ENCODE measurements at regions not wholly inside any gene's neighbourhood (a gene's known extent, or its start where the extent isn't known, plus 50 kb on each side); places are given as distances from the start of the nearest gene placed in this dataset.

GRCh38 chr1:238187575-238187949 lies 296.8 kb upstream of the ZP4 start:
- TF ChIP-seq, protein P1, sequence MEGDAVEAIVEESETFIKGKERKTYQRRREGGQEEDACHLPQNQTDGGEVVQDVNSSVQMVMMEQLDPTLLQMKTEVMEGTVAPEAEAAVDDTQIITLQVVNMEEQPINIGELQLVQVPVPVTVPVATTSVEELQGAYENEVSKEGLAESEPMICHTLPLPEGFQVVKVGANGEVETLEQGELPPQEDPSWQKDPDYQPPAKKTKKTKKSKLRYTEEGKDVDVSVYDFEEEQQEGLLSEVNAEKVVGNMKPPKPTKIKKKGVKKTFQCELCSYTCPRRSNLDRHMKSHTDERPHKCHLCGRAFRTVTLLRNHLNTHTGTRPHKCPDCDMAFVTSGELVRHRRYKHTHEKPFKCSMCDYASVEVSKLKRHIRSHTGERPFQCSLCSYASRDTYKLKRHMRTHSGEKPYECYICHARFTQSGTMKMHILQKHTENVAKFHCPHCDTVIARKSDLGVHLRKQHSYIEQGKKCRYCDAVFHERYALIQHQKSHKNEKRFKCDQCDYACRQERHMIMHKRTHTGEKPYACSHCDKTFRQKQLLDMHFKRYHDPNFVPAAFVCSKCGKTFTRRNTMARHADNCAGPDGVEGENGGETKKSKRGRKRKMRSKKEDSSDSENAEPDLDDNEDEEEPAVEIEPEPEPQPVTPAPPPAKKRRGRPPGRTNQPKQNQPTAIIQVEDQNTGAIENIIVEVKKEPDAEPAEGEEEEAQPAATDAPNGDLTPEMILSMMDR (IDR thresholded peaks at IDR 0.05) = no peak
- no peak for TF ChIP-seq POLR2A (IDR thresholded peaks at IDR 0.05)
- TF ChIP-seq POLR2AphosphoS5 (IDR thresholded peaks at IDR 0.05) = no peak
